ENCODE measurements at regions not wholly inside any gene's neighbourhood (a gene's known extent, or its start where the extent isn't known, plus 50 kb on each side); places are given as distances from the start of the nearest gene placed in this dataset.

GRCh38 chr2:234770031-234770506, 181.7 kb upstream of the SH3BP4 start:
- ChIA-PET POLR2A (ENCODE audit: partially characterized antibody) (no interaction called here), CTCF (ENCODE audit: partially characterized antibody) (interaction anchor here (0.5 to 2.0 kb wide), 6 partner anchors 9 to 347 kb away, joined by 3 to 6 read pairs (median 4); no protein-coding TSS in a partner anchor)
- Histone ChIP-seq H2AFZ (ENCODE audit: low read length) (no peak overlapping the region), H2BK20ac (ENCODE audit: low read length) (no peak overlapping the region), H3K18ac (ENCODE audit: extremely low read depth, low read length) (no peak overlapping the region), H2BK5ac (ENCODE audit: low read depth, low read length) (no peak overlapping the region), H2AK5ac (ENCODE audit: low read depth, low read length) (no peak overlapping the region), H3K4me1 (replicated peaks in 1 of 4; ENCODE audit: control insufficient read depth in 3 of 4, insufficient read depth in 4 of 4, low read length in 3 of 4) (no peaks in the 10 kb centered on the region; a peak in 2 of 7 replicates), H3K27ac (ENCODE audit: low read depth, low read length) (no peak overlapping the region), H3K23ac (ENCODE audit: insufficient read length) (no peak overlapping the region), H3K4me2 (ENCODE audit: insufficient read depth in 1 of 2, low read depth in 2 of 2, low read length in 2 of 2) (no peak overlapping the region), H2BK120ac (replicated peaks; ENCODE audit: low read depth, low read length) (no peak overlapping the region), H3K27me3 (replicated peaks in 1 of 4; ENCODE audit: control insufficient read depth in 3 of 4, extremely low read depth in 1 of 4, insufficient read depth in 3 of 4, low read length in 3 of 4) (no peaks in the 10 kb centered on the region), H4K91ac (replicated peaks; ENCODE audit: insufficient read length, low read length) (no peak overlapping the region), H3K14ac (ENCODE audit: insufficient read length) (no peak overlapping the region), H3K79me1 (ENCODE audit: low read depth, low read length) (no peaks in the 10 kb centered on the region), H3K23me2 (ENCODE audit: low read depth, low read length) (no peaks in the 10 kb centered on the region), H2BK12ac (ENCODE audit: low read depth, low read length) (no peak overlapping the region), H3K56ac (replicated peaks; ENCODE audit: insufficient read length, low read depth, low read length) (no peak overlapping the region), H3K9ac (replicated peaks in 1 of 4; ENCODE audit: extremely low read depth in 1 of 4, low read depth in 3 of 4, low read length in 3 of 4) (no peak overlapping the region), H4K8ac (ENCODE audit: extremely low read depth, insufficient read depth, low read length) (no peak overlapping the region), H3K9me3 (ENCODE audit: insufficient read depth in 2 of 2, low read depth in 1 of 2, low read length in 1 of 2) (no peaks in the 10 kb centered on the region), H4K5ac (ENCODE audit: insufficient read length, low read depth, low read length) (no peak overlapping the region), H3K79me2 (ENCODE audit: control insufficient read depth in 1 of 2, insufficient read depth in 2 of 2, low read length in 2 of 2) (no peaks in the 10 kb centered on the region), H3K4ac (replicated peaks; ENCODE audit: insufficient read length, low read depth, low read length) (no peak overlapping the region), H3K4me3 (ENCODE audit: extremely low read depth in 1 of 4, insufficient read depth in 2 of 4, low read depth in 3 of 4, low read length in 4 of 4) (no peak overlapping the region), H3K36me3 (ENCODE audit: control insufficient read depth in 2 of 4, insufficient read depth in 4 of 4, low read length in 3 of 4) (no peaks in the 10 kb centered on the region), H4K20me1 (replicated peaks in 1 of 2; ENCODE audit: control insufficient read depth in 1 of 2, insufficient read depth in 2 of 2, low read length in 2 of 2) (no peaks in the 10 kb centered on the region), H2BK15ac (ENCODE audit: low read length) (0 out of 2 replicates have a peak overlapping the region, but pooled peaks have one; percentile 35)
- TF ChIP-seq CHD2 (IDR thresholded peaks at IDR 0.05; ENCODE audit: low read length) (no peak), MAFK (IDR thresholded peaks at IDR 0.05; ENCODE audit: low read depth, low read length) (no peak)
- DNase-seq (ENCODE audit: low read depth in 1 of 2, low spot score in 2 of 2) = no peak
- 91% methylated on average over 11 of the region's 11 CpGs; no CpG with 5 or more reads in 1 of the 2 experiments for WGBS, 2 experiments (ENCODE audit: extremely low coverage in 1 of 2, insufficient coverage in 1 of 2, insufficient read length in 1 of 2, insufficient replicate concordance in 2 of 2, low coverage in 1 of 2, low lambda C conversion rate in 2 of 2, missing lambda C conversion rate in 1 of 2)
- FAIRE-seq = no peak
